Mesodermal cell (in vitro differentiated cells): ENCODE measurements at regions not wholly inside any gene's neighbourhood (a gene's known extent, or its start where the extent isn't known, plus 50 kb on each side); places are given as distances from the start of the nearest gene placed in this dataset.

Experiments used
- H3K27ac ChIP-seq: 2 replicates; pipeline ENCODE4 v1.7.0; 2013; ENCODE audit warnings: mild to moderate bottlenecking, low read depth, low read length, moderate library complexity; ENCODE audit not compliant: severe bottlenecking
- H3K36me3 ChIP-seq: 2 replicates; pipeline ENCODE4 v1.7.1; 2013; ENCODE audit warnings: mild to moderate bottlenecking, low read length, moderate library complexity; ENCODE audit not compliant: control insufficient read depth, insufficient read depth
- H3K4me1 ChIP-seq: one replicate; pipeline ENCODE4 v1.7.1; 2013; ENCODE audit warnings: mild to moderate bottlenecking, low read length; ENCODE audit not compliant: insufficient read depth, control insufficient read depth, poor library complexity, severe bottlenecking
- H3K4me3 ChIP-seq: 2 replicates; pipeline ENCODE4 v1.7.0; 2013; ENCODE audit warnings: low read length, control low read depth, mild to moderate bottlenecking; ENCODE audit not compliant: insufficient read depth, poor library complexity, severe bottlenecking; ENCODE audit errors: extremely low read depth
- H3K9me3 ChIP-seq: 2 replicates; pipeline ENCODE4 v1.7.1; 2013; ENCODE audit warnings: mild to moderate bottlenecking, low read length, moderate library complexity; ENCODE audit not compliant: control insufficient read depth
- WGBS, 2 experiments: methylation state at CpG; one replicate each; pipeline ENCODE4 v1.1.5; 2013; ENCODE audit warnings: missing lambda C conversion rate in 2 of 2; ENCODE audit not compliant: insufficient coverage in 2 of 2; 5-methylcytosine and 5-hydroxymethylcytosine counted together

DNA sequence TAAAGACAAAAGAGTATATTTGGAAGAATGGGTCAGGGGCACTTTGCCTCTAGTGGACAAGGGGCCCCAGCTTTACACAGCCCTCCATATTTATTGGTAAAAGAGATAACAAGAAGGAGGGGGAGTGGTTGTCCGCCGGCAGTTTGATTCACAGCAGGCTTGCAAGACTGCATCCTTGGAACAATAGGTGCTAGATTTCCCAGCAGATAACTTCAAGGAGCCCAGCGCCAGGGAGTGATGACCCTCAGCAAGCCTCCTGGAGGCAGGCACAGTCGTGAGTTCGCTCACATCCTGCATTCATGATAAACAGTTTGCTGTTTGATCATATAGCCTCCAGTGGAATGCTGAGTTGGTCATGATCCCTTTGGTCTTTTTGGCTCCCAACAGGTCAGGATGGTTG, 67.8 kb upstream of the INCENP start:
- WGBS, 2 experiments, result 54 to 83% methylated on average over 3 to 5 of the region's 5 CpGs
- no peak overlapping the region for H3K27ac ChIP-seq
- no peaks in the 10 kb centered on the region for H3K9me3 ChIP-seq
- no peak overlapping the region for H3K4me3 ChIP-seq
- no peaks in the 10 kb centered on the region for H3K4me1 ChIP-seq
- no peaks in the 10 kb centered on the region for H3K36me3 ChIP-seq

GRCh38 chr11:62054484-62055121, 69.2 kb upstream of the INCENP start:
- Histone ChIP-seq H3K4me3 (no peak overlapping the region), H3K36me3 (no peaks in the 10 kb centered on the region), H3K9me3 (no peaks in the 10 kb centered on the region), H3K4me1 (no peaks in the 10 kb centered on the region), H3K27ac (no peak overlapping the region)
- 91 to 97% methylated on average over 7 of the region's 8 CpGs for WGBS, 2 experiments

- WGBS, 2 experiments, result 89 to 100% methylated on average over 4 of the region's 5 CpGs
- H3K9me3 ChIP-seq, result no peaks in the 10 kb centered on the region
- no peaks in the 10 kb centered on the region for H3K4me1 ChIP-seq
- no peak overlapping the region for H3K27ac ChIP-seq
- H3K4me3 ChIP-seq, result no peak overlapping the region
- H3K36me3 ChIP-seq, result no peaks in the 10 kb centered on the region
Observed at GRCh38 chr11:62054081-62054480, 69.7 kb upstream of the INCENP start.

DNA sequence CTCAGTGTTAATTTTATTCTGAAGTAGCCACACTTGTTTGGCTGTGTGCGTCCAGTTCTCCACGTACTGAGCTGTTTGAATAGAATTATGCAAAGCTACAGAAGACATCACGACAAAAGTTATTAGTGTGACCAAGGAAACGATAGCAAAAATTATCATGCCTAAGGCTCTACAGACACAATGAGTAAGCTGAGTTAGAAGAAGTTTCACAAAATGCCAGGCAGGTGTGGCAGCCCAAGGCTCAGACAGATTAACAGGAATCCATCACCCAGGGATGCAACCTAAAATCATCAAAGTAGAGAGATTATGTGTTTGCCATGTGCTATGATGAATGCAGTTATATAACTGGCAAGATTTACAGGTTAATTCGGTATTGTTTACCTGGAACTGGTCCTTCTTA, 73.1 kb upstream of the INCENP start:
- no peaks in the 10 kb centered on the region for H3K36me3 ChIP-seq
- H3K27ac ChIP-seq, result no peak overlapping the region
- no peaks in the 10 kb centered on the region for H3K9me3 ChIP-seq
- no peaks in the 10 kb centered on the region for H3K4me1 ChIP-seq
- H3K4me3 ChIP-seq, result no peak overlapping the region
- 85 to 94% methylated on average over 2 to 4 of the region's 5 CpGs for WGBS, 2 experiments

DNA sequence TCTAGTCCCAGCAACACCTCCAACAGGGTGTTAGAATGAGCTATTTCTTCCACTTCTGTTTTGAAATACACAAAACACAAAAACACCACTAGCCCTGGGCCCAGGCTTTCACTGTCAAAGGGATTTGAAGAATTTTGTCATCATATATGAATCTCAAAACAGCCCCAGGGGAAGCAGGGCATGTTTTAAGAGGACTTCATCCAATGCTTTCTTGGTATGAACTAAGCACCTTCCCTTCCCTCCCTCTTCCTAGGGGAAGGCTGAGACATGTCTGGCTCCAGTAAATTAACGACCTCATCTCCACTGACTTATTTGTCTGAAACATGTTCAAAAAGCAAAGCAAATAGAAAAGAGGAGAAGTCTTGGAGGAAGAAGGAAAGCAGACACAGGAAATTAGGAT, 75.7 kb upstream of the INCENP start:
- WGBS, 2 experiments, result no CpG with 5 or more reads among the region's 1 CpG
- Histone ChIP-seq H3K27ac (no peak overlapping the region), H3K4me3 (no peak overlapping the region), H3K4me1 (no peaks in the 10 kb centered on the region), H3K36me3 (no peaks in the 10 kb centered on the region), H3K9me3 (no peaks in the 10 kb centered on the region)

GRCh38 chr11:62046568-62047100, 77.2 kb upstream of the INCENP start:
- Histone ChIP-seq H3K4me1 (no peaks in the 10 kb centered on the region), H3K4me3 (no peak overlapping the region), H3K27ac (no peak overlapping the region), H3K36me3 (no peaks in the 10 kb centered on the region), H3K9me3 (no peaks in the 10 kb centered on the region)
- 91 to 99% methylated on average over 6 to 7 of the region's 8 CpGs for WGBS, 2 experiments

DNA sequence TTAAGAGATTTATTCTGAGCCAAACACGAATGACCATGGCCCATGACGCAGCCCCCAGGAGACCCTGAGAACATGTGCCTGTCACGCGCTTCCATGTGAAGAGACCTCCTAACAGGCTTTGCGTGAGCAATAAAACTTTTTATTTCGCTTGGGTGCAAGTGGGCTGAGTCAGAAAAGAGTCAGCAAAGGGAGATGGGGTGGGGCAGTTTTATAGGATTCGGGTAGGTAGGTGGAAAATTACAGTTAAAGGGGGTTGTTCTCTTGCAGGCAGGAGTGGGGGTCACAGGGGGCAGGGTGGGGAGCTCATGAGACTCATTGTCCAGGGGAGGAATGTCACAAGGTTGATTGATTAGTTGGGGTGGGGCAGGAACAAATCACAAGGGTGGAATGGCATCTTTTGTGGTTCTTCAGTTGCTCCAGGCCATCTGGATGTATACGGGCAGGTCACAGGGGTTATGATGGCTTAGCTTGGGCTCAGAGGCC, 77.2 kb upstream of the FTH1 start:
- Histone ChIP-seq H3K9me3 (no peaks in the 10 kb centered on the region), H3K27ac (no peak overlapping the region), H3K4me3 (no peak overlapping the region), H3K36me3 (no peaks in the 10 kb centered on the region), H3K4me1 (no peaks in the 10 kb centered on the region)
- 90 to 93% methylated on average over 8 of the region's 8 CpGs for WGBS, 2 experiments

DNA sequence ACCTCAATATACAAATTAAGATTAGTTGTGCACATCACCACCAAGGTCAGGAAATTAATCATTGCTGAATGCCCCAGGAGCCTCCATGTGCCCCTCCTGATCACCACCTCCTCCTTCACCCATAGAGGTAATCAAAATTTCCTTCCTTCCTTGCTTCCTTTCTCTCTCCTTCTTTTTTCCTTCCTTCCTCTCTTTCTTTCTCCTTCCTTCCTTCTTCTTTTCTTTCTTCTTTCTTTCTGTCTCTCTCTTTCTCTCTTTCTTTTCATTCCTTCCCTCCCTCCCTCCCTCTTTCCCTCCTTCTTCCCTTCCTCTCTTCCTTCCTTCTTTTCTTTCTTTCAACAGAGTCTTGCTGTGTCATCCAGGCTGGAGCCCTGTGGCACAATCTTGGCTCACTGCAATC, 67.9 kb upstream of the FTH1 start:
- H3K9me3 ChIP-seq, result peaks cover 5% of the 10 kb centered on the region
- no peaks in the 10 kb centered on the region for H3K4me1 ChIP-seq
- no peaks in the 10 kb centered on the region for H3K36me3 ChIP-seq
- no peak overlapping the region for H3K4me3 ChIP-seq
- no peak overlapping the region for H3K27ac ChIP-seq

GRCh38 chr11:62034036-62034338, 66.6 kb upstream of the FTH1 start:
- Histone ChIP-seq H3K36me3 (no peaks in the 10 kb centered on the region), H3K4me1 (no peaks in the 10 kb centered on the region), H3K27ac (no peak overlapping the region), H3K9me3 (peaks cover 5% of the 10 kb centered on the region), H3K4me3 (no peak overlapping the region)
- 87 to 90% methylated on average over 1 of the region's 1 CpG for WGBS, 2 experiments

GRCh38 chr11:62033191-62034035, 66.0 kb upstream of the FTH1 start:
- no peaks in the 10 kb centered on the region for H3K36me3 ChIP-seq
- no peaks in the 10 kb centered on the region for H3K4me1 ChIP-seq
- H3K9me3 ChIP-seq, result peaks cover 5% of the 10 kb centered on the region
- no peak overlapping the region for H3K4me3 ChIP-seq
- WGBS, 2 experiments, result 89 to 90% methylated on average over 11 to 12 of the region's 12 CpGs
- H3K27ac ChIP-seq, result no peak overlapping the region
